Progenitor cell of endocrine pancreas (in vitro differentiated cells): ENCODE measurements at regions not wholly inside any gene's neighbourhood (a gene's known extent, or its start where the extent isn't known, plus 50 kb on each side); places are given as distances from the start of the nearest gene placed in this dataset.

ENCODE experiments used
- DNase-seq: peaks from one replicate; pipeline ENCODE4 v3.0.0; 2021; ENCODE audit warnings: low spot score; ENCODE audit not compliant: unreplicated experiment
- H3K27ac Mint-ChIP-seq: 2 replicates; pipeline ENCODE4 v1.8.0; 2021; ENCODE audit warnings: mild to moderate bottlenecking, moderate library complexity, mixed read lengths
- H3K27me3 Mint-ChIP-seq: 2 replicates; pipeline ENCODE4 v1.8.0; 2021; ENCODE audit warnings: mixed read lengths
- H3K36me3 Mint-ChIP-seq: 2 replicates; pipeline ENCODE4 v1.8.0; 2022; ENCODE audit warnings: mixed read lengths; ENCODE audit not compliant: insufficient read depth
- H3K4me1 Mint-ChIP-seq: 2 replicates; pipeline ENCODE4 v1.8.0; 2021; ENCODE audit warnings: low read depth, mixed read lengths
- H3K4me3 Mint-ChIP-seq: 2 replicates; pipeline ENCODE4 v1.8.0; 2021; ENCODE audit warnings: low read depth, mild to moderate bottlenecking, moderate library complexity, mixed read lengths
- H3K9me3 Mint-ChIP-seq: 2 replicates; pipeline ENCODE4 v1.8.0; 2021; ENCODE audit warnings: low read depth, mixed read lengths
- TF ChIP-seq, protein P1 (sequence below): fragments of 200-600 bp; sonication (generic); IDR thresholded peaks from one replicate; pipeline ENCODE4 v1.5.0; 2021; ENCODE audit warnings: antibody characterized with exemption, mild to moderate bottlenecking; ENCODE audit not compliant: unreplicated experiment

DNA sequence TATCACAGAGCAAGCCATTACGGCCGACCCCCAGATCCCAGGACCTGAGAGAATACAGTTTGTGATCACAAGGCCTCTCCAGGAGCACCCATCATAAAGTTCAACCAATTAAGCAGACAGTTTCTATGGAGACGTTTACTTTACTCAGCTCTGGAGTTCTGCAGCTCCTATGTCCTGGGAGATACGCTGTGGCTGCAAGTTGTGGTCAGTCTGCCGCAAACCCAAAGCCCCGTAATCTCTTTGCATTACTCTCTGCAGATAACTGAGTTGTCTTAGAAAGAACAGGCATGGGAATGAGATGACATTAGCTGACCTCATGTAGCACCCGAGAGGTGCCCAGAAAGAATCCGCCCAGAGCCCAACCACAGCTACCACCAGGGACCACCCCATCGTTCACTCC lies 305.1 kb downstream of the FGFR2 start:
- Mint-ChIP-seq H3K27ac (no peak overlapping the region), H3K36me3 (no peaks in the 10 kb centered on the region), H3K4me3 (no peak overlapping the region), H3K4me1 (peaks cover 26% of the 10 kb centered on the region), H3K9me3 (no peaks in the 10 kb centered on the region), H3K27me3 (no peaks in the 10 kb centered on the region)
- DNase-seq = no peak
- TF ChIP-seq, protein P1, sequence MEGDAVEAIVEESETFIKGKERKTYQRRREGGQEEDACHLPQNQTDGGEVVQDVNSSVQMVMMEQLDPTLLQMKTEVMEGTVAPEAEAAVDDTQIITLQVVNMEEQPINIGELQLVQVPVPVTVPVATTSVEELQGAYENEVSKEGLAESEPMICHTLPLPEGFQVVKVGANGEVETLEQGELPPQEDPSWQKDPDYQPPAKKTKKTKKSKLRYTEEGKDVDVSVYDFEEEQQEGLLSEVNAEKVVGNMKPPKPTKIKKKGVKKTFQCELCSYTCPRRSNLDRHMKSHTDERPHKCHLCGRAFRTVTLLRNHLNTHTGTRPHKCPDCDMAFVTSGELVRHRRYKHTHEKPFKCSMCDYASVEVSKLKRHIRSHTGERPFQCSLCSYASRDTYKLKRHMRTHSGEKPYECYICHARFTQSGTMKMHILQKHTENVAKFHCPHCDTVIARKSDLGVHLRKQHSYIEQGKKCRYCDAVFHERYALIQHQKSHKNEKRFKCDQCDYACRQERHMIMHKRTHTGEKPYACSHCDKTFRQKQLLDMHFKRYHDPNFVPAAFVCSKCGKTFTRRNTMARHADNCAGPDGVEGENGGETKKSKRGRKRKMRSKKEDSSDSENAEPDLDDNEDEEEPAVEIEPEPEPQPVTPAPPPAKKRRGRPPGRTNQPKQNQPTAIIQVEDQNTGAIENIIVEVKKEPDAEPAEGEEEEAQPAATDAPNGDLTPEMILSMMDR = no peak

DNA sequence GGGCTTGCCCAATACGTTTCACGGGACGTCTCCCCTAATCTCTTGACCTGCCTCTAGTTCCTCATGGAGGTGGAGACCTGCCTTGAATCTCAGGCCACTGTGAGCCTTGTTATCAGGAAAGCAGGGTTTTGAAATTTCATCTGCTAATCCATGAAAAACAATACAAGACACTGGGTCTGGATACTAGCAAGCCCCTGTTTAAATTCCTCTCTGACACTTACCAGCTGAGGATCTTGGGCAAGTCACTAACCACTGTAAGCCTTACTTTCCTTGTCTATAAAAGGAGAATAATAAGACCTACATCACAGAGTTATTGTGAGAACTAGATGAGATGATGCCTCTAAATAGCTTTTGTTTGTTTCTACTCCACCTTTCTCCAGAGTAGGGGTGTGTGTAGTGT lies 303.6 kb downstream of the FGFR2 start:
- TF ChIP-seq, protein P1 = no peak
- no peaks in the 10 kb centered on the region for H3K9me3 Mint-ChIP-seq
- DNase-seq = no peak
- H3K36me3 Mint-ChIP-seq = no peaks in the 10 kb centered on the region
- H3K4me3 Mint-ChIP-seq = no peak overlapping the region
- peaks cover 25% of the 10 kb centered on the region for H3K4me1 Mint-ChIP-seq
- H3K27me3 Mint-ChIP-seq = no peaks in the 10 kb centered on the region
- H3K27ac Mint-ChIP-seq = no peak overlapping the region

DNA sequence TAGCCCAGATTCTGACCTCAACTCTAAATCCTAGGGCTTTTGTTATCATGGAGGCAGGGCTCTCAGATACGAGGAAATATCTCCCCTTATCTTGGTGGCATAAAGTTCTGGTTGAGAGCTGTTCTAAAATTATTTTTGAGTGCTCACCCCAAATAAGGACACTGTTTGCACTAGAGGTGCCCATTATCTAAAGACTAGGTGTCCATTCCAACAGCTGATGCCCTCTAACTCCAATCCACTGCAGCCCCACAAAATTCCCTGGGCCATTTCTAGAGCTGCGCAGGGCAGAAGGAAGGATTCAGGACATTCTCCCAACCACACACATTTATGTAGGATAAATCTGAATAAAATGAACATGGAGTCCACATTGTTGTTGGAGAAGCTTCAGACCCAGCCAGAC lies 301.9 kb downstream of the FGFR2 start:
- Mint-ChIP-seq H3K36me3 (no peaks in the 10 kb centered on the region), H3K4me3 (no peak overlapping the region), H3K4me1 (peaks cover 25% of the 10 kb centered on the region), H3K27me3 (no peaks in the 10 kb centered on the region), H3K9me3 (no peaks in the 10 kb centered on the region), H3K27ac (no peak overlapping the region)
- DNase-seq = no peak
- TF ChIP-seq, protein P1 = no peak

DNA sequence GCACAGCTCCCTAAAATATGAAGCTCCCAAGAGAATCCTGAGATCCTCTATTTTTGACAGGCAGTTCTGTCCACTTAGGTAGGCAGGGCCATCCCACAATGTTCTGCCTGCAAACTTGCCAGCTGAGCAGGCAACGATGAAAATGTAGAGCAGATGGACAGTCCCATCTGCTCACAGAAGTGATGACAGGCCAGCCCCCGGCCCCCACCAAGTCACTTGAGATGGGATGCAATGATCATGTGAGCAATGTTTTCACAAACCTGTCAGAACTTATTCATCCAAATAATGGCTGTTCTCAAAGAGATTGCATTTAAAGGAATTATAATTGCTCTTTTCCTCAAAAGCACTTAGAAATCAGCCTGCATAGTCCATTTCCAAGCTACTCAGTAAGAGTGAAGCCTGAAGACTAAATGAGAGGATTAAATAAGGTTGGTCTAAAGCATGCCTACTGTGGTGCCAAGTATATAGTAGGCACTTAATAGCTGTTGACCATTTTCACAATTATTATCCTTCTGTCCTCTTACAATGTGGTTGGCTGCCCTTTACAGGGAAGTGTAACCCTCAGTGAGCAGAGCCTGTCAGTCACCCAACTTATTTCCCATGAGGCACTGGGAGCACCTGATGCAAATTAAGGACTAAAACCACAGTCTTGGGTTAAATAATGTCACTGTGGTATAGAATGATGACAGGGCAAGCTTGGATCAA lies 301.2 kb downstream of the FGFR2 start:
- Mint-ChIP-seq H3K36me3 (no peaks in the 10 kb centered on the region), H3K9me3 (no peaks in the 10 kb centered on the region), H3K4me3 (no peak overlapping the region), H3K4me1 (peaks cover 24% of the 10 kb centered on the region), H3K27me3 (no peaks in the 10 kb centered on the region), H3K27ac (no peak overlapping the region)
- no peak for DNase-seq
- TF ChIP-seq, protein P1 = no peak

DNA sequence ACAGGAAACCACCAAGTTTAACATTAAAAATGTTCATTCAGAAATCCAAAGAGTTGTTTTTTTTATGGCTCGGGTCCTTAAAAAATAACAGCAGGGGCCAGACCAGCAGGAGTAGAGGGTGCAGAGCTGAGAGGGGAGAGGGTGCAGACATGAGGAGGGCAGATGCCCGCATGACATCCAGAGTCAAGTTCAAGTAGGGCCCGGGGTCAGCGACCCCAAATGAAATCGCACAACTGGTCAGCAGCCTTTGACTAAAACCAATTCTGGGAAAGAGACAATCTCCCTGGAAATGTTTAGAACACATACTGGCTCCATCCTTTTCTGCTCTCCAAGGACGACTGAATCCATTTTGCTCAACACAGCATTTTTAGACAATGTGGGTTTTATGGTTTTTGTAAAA lies 297.5 kb downstream of the FGFR2 start:
- Mint-ChIP-seq H3K4me1 (peaks cover 35% of the 10 kb centered on the region), H3K9me3 (no peaks in the 10 kb centered on the region)

More for the DNA sequence above, 297.5 kb downstream of the FGFR2 start:
- Mint-ChIP-seq H3K4me3 (no peak overlapping the region), H3K27me3 (no peaks in the 10 kb centered on the region), H3K27ac (no peak overlapping the region), H3K36me3 (no peaks in the 10 kb centered on the region)
- DNase-seq = no peak
- TF ChIP-seq, protein P1 = no peak
